Loucy (cell line): ENCODE measurements at regions not wholly inside any gene's neighbourhood (a gene's known extent, or its start where the extent isn't known, plus 50 kb on each side); places are given as distances from the start of the nearest gene placed in this dataset.
"Not testable (repeated sequence)": the region's sequence is repeated elsewhere in the genome, so short reads cannot be mapped to it uniquely, and the experiment has no call there.

Experiments
- H2AFZ ChIP-seq: fragments of 200-600 bp; sonication (generic); 2 replicates; pipeline ENCODE4 v1.6.0; 2016; ENCODE audit warnings: antibody characterized with exemption, mild to moderate bottlenecking, low read length, moderate library complexity
- H3F3A ChIP-seq: fragments of 200-600 bp; 2 replicates; pipeline ENCODE4 v1.6.0; 2016; ENCODE audit warnings: antibody characterized with exemption, low read depth, mild to moderate bottlenecking
- H3K27me3 ChIP-seq: fragments of 200-600 bp; sonication (generic); 2 replicates; pipeline ENCODE4 v1.6.1; 2014; ENCODE audit warnings: low read length, mild to moderate bottlenecking; ENCODE audit not compliant: insufficient read depth, poor library complexity, severe bottlenecking
- H3K36me3 ChIP-seq: fragments of 200-600 bp; sonication (generic); 2 replicates; pipeline ENCODE4 v1.6.1; 2016; ENCODE audit warnings: low read length; ENCODE audit not compliant: insufficient read depth
- H3K4me1 ChIP-seq: fragments of 200-600 bp; sonication (generic); 2 replicates; pipeline ENCODE4 v1.5.1; 2014; ENCODE audit warnings: low read length, mild to moderate bottlenecking; ENCODE audit not compliant: insufficient read depth, poor library complexity, severe bottlenecking
- H3K4me2 ChIP-seq: fragments of 200-600 bp; sonication (generic); 2 replicates; pipeline ENCODE4 v1.6.0; 2014; ENCODE audit warnings: antibody characterized with exemption, low read length, low read depth, mild to moderate bottlenecking; ENCODE audit not compliant: poor library complexity, severe bottlenecking
- H3K4me3 ChIP-seq: fragments of 200-600 bp; sonication (generic); 2 replicates; pipeline ENCODE4 v1.5.1; 2014; ENCODE audit warnings: low read length, mild to moderate bottlenecking, mixed read lengths; ENCODE audit not compliant: poor library complexity, severe bottlenecking
- H3K79me2 ChIP-seq: fragments of 200-600 bp; sonication (generic); 2 replicates; pipeline ENCODE4 v1.6.1; 2014; ENCODE audit warnings: low read length; ENCODE audit not compliant: insufficient read depth
- H3K9ac ChIP-seq: fragments of 200-600 bp; sonication (generic); 2 replicates; pipeline ENCODE4 v1.6.0; 2014; ENCODE audit warnings: mild to moderate bottlenecking, low read depth, low read length, moderate library complexity; ENCODE audit not compliant: poor library complexity, severe bottlenecking
- H3K9me2 ChIP-seq: fragments of 200-600 bp; sonication (generic); replicated peaks from 2 replicates; pipeline ENCODE4 v1.6.1; 2016; ENCODE audit warnings: low read depth, low read length, mixed read lengths
- H3K9me3 ChIP-seq: fragments of 200-600 bp; sonication (generic); 2 replicates; pipeline ENCODE4 v1.6.1; 2014; ENCODE audit warnings: mild to moderate bottlenecking, antibody characterized with exemption, low read length, low read depth; ENCODE audit not compliant: insufficient read depth
- H4K20me1 ChIP-seq: fragments of 200-600 bp; sonication (generic); 2 replicates; pipeline ENCODE4 v1.6.0; 2014; ENCODE audit warnings: antibody characterized with exemption, low read length, mild to moderate bottlenecking; ENCODE audit not compliant: insufficient read depth, poor library complexity, severe bottlenecking
- CTCF ChIP-seq: fragments of 200-600 bp; sonication (generic); conservative IDR thresholded peaks from 2 replicates; pipeline ENCODE4 v1.5.1; 2014; ENCODE audit warnings: mild to moderate bottlenecking, antibody characterized with exemption, low read length
- EZH2phosphoT487 ChIP-seq: fragments of 200-600 bp; IDR thresholded peaks from 2 replicates; pipeline ENCODE4 v1.6.1; 2018; ENCODE audit warnings: antibody characterized with exemption, mild to moderate bottlenecking, moderate library complexity, borderline replicate concordance

GRCh38 chr6:146931214-146931613 is 273.0 kb upstream of the STXBP5 start:
- no peaks in the 10 kb centered on the region for H3K79me2 ChIP-seq
- H3K27me3 ChIP-seq: no peaks in the 10 kb centered on the region
- H3K36me3 ChIP-seq: no peaks in the 10 kb centered on the region
- no peak overlapping the region for H3K9ac ChIP-seq
- H3K9me2 ChIP-seq: no peaks in the 10 kb centered on the region
- no peaks in the 10 kb centered on the region for H4K20me1 ChIP-seq
- no peak overlapping the region for H2AFZ ChIP-seq
- H3K4me1 ChIP-seq: peaks cover 33% of the 10 kb centered on the region
- H3K4me3 ChIP-seq: no peak overlapping the region
- H3K9me3 ChIP-seq: no peaks in the 10 kb centered on the region
- H3K4me2 ChIP-seq: no peak overlapping the region
- peak; percentile 45 for TF ChIP-seq CTCF
- TF ChIP-seq EZH2phosphoT487: no peak
- no peaks in the 10 kb centered on the region for H3F3A ChIP-seq

GRCh38 chr6:146937316-146937715 is 266.9 kb upstream of the STXBP5 start:
- H3K27me3 ChIP-seq: no peaks in the 10 kb centered on the region
- no peak overlapping the region for H3K9ac ChIP-seq
- no peak overlapping the region for H3K4me2 ChIP-seq
- H3K9me3 ChIP-seq: no peaks in the 10 kb centered on the region
- no peak overlapping the region for H2AFZ ChIP-seq
- no peak overlapping the region for H3K4me3 ChIP-seq
- no peaks in the 10 kb centered on the region for H3K79me2 ChIP-seq
- H3K9me2 ChIP-seq: no peaks in the 10 kb centered on the region
- H3F3A ChIP-seq: no peaks in the 10 kb centered on the region
- peaks cover 45% of the 10 kb centered on the region for H3K4me1 ChIP-seq
- H4K20me1 ChIP-seq: no peaks in the 10 kb centered on the region
- no peak for TF ChIP-seq EZH2phosphoT487
- no peak for TF ChIP-seq CTCF
- no peaks in the 10 kb centered on the region for H3K36me3 ChIP-seq

- no peaks in the 10 kb centered on the region for H3F3A ChIP-seq
- H3K36me3 ChIP-seq: no peaks in the 10 kb centered on the region
- H3K4me1 ChIP-seq: peaks cover 45% of the 10 kb centered on the region
- no peaks in the 10 kb centered on the region for H3K79me2 ChIP-seq
- H3K9ac ChIP-seq: no peak overlapping the region
- H3K4me2 ChIP-seq: peak overlapping the region; percentile 23
- no peak overlapping the region for H3K4me3 ChIP-seq
- H2AFZ ChIP-seq: no peak overlapping the region
- no peaks in the 10 kb centered on the region for H4K20me1 ChIP-seq
- H3K9me2 ChIP-seq: no peaks in the 10 kb centered on the region
- TF ChIP-seq CTCF: no peak
- TF ChIP-seq EZH2phosphoT487: no peak
- peaks cover 3% of the 10 kb centered on the region; the same call in 1 of the 2 replicates for H3K9me3 ChIP-seq
- H3K27me3 ChIP-seq: no peaks in the 10 kb centered on the region
These were observed 266.0 kb upstream of the STXBP5 start for GRCh38 chr6:146938266-146938665.

GRCh38 chr6:146939456-146939855 is 264.8 kb upstream of the STXBP5 start:
- H3K9me2 ChIP-seq, H3K9me3 ChIP-seq, H3K4me2 ChIP-seq, H3K36me3 ChIP-seq, H4K20me1 ChIP-seq, H2AFZ ChIP-seq, H3F3A ChIP-seq, H3K9ac ChIP-seq, H3K79me2 ChIP-seq, H3K4me3 ChIP-seq, H3K27me3 ChIP-seq: not testable (repeated sequence)
- H3K4me1 ChIP-seq: peaks cover 41% of the 10 kb centered on the region
